ENCODE measurements at regions not wholly inside any gene's neighbourhood (a gene's known extent, or its start where the extent isn't known, plus 50 kb on each side); places are given as distances from the start of the nearest gene placed in this dataset.

- in situ Hi-C loops (cut with MboI; ENCODE audit: low pct_unique_long_range_greater_than_20kb, low sequenced_read_pairs, unreplicated experiment), result no loop called here
- TF ChIP-seq CTCF (IDR thresholded peaks at IDR 0.05; ENCODE audit: extremely low read depth, insufficient read depth, missing control alignments), result no peak
Observed at GRCh38 chr5:30725073-30725472, 468.4 kb upstream of the CDH6 start.

GRCh38 chr5:30698217-30698616 is 495.3 kb upstream of the CDH6 start:
- in situ Hi-C loops (cut with MboI; ENCODE audit: low pct_unique_long_range_greater_than_20kb, low sequenced_read_pairs, unreplicated experiment), result no loop called here
- no peak for TF ChIP-seq CTCF (IDR thresholded peaks at IDR 0.05; ENCODE audit: extremely low read depth, insufficient read depth, missing control alignments)
- DNase-seq (ENCODE audit: low spot score), result no peak

More at GRCh38 chr5:30725073-30725472, 468.4 kb upstream of the CDH6 start:
- no peak for DNase-seq (ENCODE audit: low spot score)

GRCh38 chr5:30693326-30693725 is 500.2 kb upstream of the CDH6 start:
- in situ Hi-C loops (cut with MboI; ENCODE audit: low pct_unique_long_range_greater_than_20kb, low sequenced_read_pairs, unreplicated experiment), result no loop called here
- no peak for DNase-seq (ENCODE audit: low spot score)
- no peak for TF ChIP-seq CTCF (IDR thresholded peaks at IDR 0.05; ENCODE audit: extremely low read depth, insufficient read depth, missing control alignments)

GRCh38 chr5:30690931-30691330 is 502.6 kb upstream of the CDH6 start:
- in situ Hi-C loops (cut with MboI; ENCODE audit: low pct_unique_long_range_greater_than_20kb, low sequenced_read_pairs, unreplicated experiment), result no loop called here
- no peak for DNase-seq (ENCODE audit: low spot score)
- no peak for TF ChIP-seq CTCF (IDR thresholded peaks at IDR 0.05; ENCODE audit: extremely low read depth, insufficient read depth, missing control alignments)

- in situ Hi-C loops (cut with MboI; ENCODE audit: low pct_unique_long_range_greater_than_20kb, low sequenced_read_pairs, unreplicated experiment), result no loop called here
- no peak for TF ChIP-seq CTCF (IDR thresholded peaks at IDR 0.05; ENCODE audit: extremely low read depth, insufficient read depth, missing control alignments)
- DNase-seq (ENCODE audit: low spot score), result no peak
Observed at GRCh38 chr5:30687461-30687860, 506.0 kb upstream of the CDH6 start.

- no peak for TF ChIP-seq CTCF (IDR thresholded peaks at IDR 0.05; ENCODE audit: extremely low read depth, insufficient read depth, missing control alignments)
- DNase-seq (ENCODE audit: low spot score), result no peak
- in situ Hi-C loops (cut with MboI; ENCODE audit: low pct_unique_long_range_greater_than_20kb, low sequenced_read_pairs, unreplicated experiment), result no loop called here
Observed at GRCh38 chr5:30686530-30686929, 507.0 kb upstream of the CDH6 start.
